Activated B cell treated with CpG ODN at 0.5 μM for 24 hours (primary cell): ENCODE measurements at regions not wholly inside any gene's neighbourhood (a gene's known extent, or its start where the extent isn't known, plus 50 kb on each side); places are given as distances from the start of the nearest gene placed in this dataset.

ENCODE experiments used
- ATAC-seq: fragments of 200-7000 bp; cut with Tn5 transposase; one replicate; pipeline ENCODE4 v1.10.0; 2021; ENCODE audit warnings: low read depth, mild to moderate bottlenecking, moderate library complexity
- CTCF ChIA-PET: fragments of 350-600 bp; sonication (Branson Sonifier 250); formaldehyde crosslinking; loops from one replicate; lab custom pipeline; 2021; ENCODE audit warnings: antibody characterized with exemption; lab: Charles Lee
- POLR2A ChIA-PET: fragments of 350-600 bp; sonication (Branson Sonifier 250); formaldehyde crosslinking; loops from one replicate; lab custom pipeline; 2021; ENCODE audit warnings: antibody characterized with exemption; lab: Charles Lee
- DNase-seq: peaks from one replicate; pipeline ENCODE4 v3.0.0; 2022
- H3K27ac Mint-ChIP-seq: one replicate; pipeline ENCODE4 v1.8.0; 2020; ENCODE audit warnings: mixed read lengths
- H3K27me3 Mint-ChIP-seq: one replicate; pipeline ENCODE4 v1.8.0; 2021; ENCODE audit warnings: mixed read lengths
- H3K36me3 Mint-ChIP-seq: one replicate; pipeline ENCODE4 v1.8.0; 2021; ENCODE audit warnings: low read depth, mixed read lengths
- H3K4me1 Mint-ChIP-seq: one replicate; pipeline ENCODE4 v1.8.0; 2021; ENCODE audit warnings: mixed read lengths
- H3K4me3 Mint-ChIP-seq: one replicate; pipeline ENCODE4 v1.8.0; 2020; ENCODE audit warnings: mild to moderate bottlenecking, mixed read lengths
- H3K9me3 Mint-ChIP-seq: one replicate; pipeline ENCODE4 v1.8.0; 2020; ENCODE audit warnings: mixed read lengths
- CTCF ChIP-seq: fragments of 200-600 bp; IDR thresholded peaks from one replicate; pipeline ENCODE4 v1.8.0; 2022; ENCODE audit warnings: antibody characterized with exemption, mild to moderate bottlenecking
- intact Hi-C: fragments of 100-400 bp; cut with micrococcal nuclease; formaldehyde crosslinking; loops from one replicate; pipeline ENCODE4 v1.15.1; 2024

- H3K27ac Mint-ChIP-seq: no peak overlapping the region
- ATAC-seq: no peak
- no peaks in the 10 kb centered on the region for H3K27me3 Mint-ChIP-seq
- H3K4me1 Mint-ChIP-seq: peaks cover 14% of the 10 kb centered on the region
- ChIA-PET CTCF (no interaction called here), POLR2A (no interaction called here)
- TF ChIP-seq CTCF: no peak
- DNase-seq: no peak
- intact Hi-C loops: no loop called here
- no peaks in the 10 kb centered on the region for H3K36me3 Mint-ChIP-seq
- H3K9me3 Mint-ChIP-seq: no peaks in the 10 kb centered on the region
- no peak overlapping the region for H3K4me3 Mint-ChIP-seq
These were observed 55.0 kb upstream of the APCDD1 start for GRCh38 chr18:10399465-10399864.

- intact Hi-C loops: loop anchor here (10.0 kb wide), 1 partner anchor 84 kb away; no protein-coding TSS in a partner anchor
- peak; percentile 67 for ATAC-seq
- ChIA-PET POLR2A (no interaction called here), CTCF (no interaction called here)
- Mint-ChIP-seq H3K27me3 (peaks cover 2% of the 10 kb centered on the region), H3K36me3 (no peaks in the 10 kb centered on the region), H3K4me1 (peaks cover 14% of the 10 kb centered on the region), H3K27ac (peak overlapping the region; percentile 30), H3K4me3 (no peak overlapping the region), H3K9me3 (no peaks in the 10 kb centered on the region)
- TF ChIP-seq CTCF: no peak
- DNase-seq: no peak
These were observed 53.7 kb upstream of the APCDD1 start for GRCh38 chr18:10400534-10401307.

- no peak overlapping the region for H3K27ac Mint-ChIP-seq
- ATAC-seq (no peak), DNase-seq (no peak)
- intact Hi-C loops: loop anchor here (10.0 kb wide), 1 partner anchor 83 kb away; no protein-coding TSS in a partner anchor
- ChIA-PET CTCF (no interaction called here), POLR2A (no interaction called here)
- no peak overlapping the region for H3K4me3 Mint-ChIP-seq
- no peak for TF ChIP-seq CTCF
- no peaks in the 10 kb centered on the region for H3K9me3 Mint-ChIP-seq
- H3K36me3 Mint-ChIP-seq: no peaks in the 10 kb centered on the region
- peaks cover 4% of the 10 kb centered on the region for H3K27me3 Mint-ChIP-seq
- H3K4me1 Mint-ChIP-seq: peaks cover 14% of the 10 kb centered on the region
These were observed 52.9 kb upstream of the APCDD1 start for GRCh38 chr18:10401521-10401920.

GRCh38 chr18:10401930-10402329 is 52.5 kb upstream of the APCDD1 start:
- Mint-ChIP-seq H3K36me3 (no peaks in the 10 kb centered on the region), H3K9me3 (no peaks in the 10 kb centered on the region), H3K4me3 (no peak overlapping the region), H3K27me3 (peaks cover 4% of the 10 kb centered on the region), H3K27ac (no peak overlapping the region), H3K4me1 (peaks cover 14% of the 10 kb centered on the region)
- ATAC-seq: no peak
- no peak for TF ChIP-seq CTCF
- no peak for DNase-seq
- POLR2A ChIA-PET: no interaction called here
- CTCF ChIA-PET: no interaction called here
- intact Hi-C loops: loop anchor here (10.0 kb wide), 1 partner anchor 83 kb away; no protein-coding TSS in a partner anchor

GRCh38 chr18:10402871-10403559 is 51.4 kb upstream of the APCDD1 start:
- H3K27ac Mint-ChIP-seq: no peak overlapping the region
- CTCF ChIA-PET: no interaction called here

More at GRCh38 chr18:10402871-10403559, 51.4 kb upstream of the APCDD1 start:
- POLR2A ChIA-PET: no interaction called here
- ATAC-seq (no peak), DNase-seq (no peak)
- H3K27me3 Mint-ChIP-seq: peaks cover 4% of the 10 kb centered on the region
- no peak for TF ChIP-seq CTCF
- H3K9me3 Mint-ChIP-seq: no peaks in the 10 kb centered on the region
- peaks cover 14% of the 10 kb centered on the region for H3K4me1 Mint-ChIP-seq
- no peaks in the 10 kb centered on the region for H3K36me3 Mint-ChIP-seq
- intact Hi-C loops: loop anchor here (10.0 kb wide), 1 partner anchor 82 kb away; no protein-coding TSS in a partner anchor
- no peak overlapping the region for H3K4me3 Mint-ChIP-seq
